ENCODE measurements at regions not wholly inside any gene's neighbourhood (a gene's known extent, or its start where the extent isn't known, plus 50 kb on each side); places are given as distances from the start of the nearest gene placed in this dataset.

DNA sequence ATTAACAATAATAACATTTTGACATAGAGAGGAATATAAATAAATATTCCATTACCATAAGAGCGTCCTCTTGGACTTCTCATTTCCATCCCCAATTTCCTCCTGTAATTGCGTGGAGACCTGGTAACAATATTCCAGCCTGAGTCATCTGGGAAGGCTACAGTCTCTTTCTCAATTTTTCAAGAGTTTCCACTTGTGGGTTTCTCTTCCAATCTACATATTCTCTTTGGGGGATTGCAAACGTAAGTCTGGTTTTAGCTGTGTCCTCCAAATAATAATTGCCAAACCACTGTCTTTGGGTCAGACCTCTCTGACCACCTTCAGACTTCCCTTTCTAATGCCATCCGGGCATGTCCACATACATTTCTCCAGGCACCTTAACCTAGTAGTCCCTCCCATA, 124.5 kb upstream of the USP24 start:
- no peak for TF ChIP-seq POLR2A (IDR thresholded peaks at IDR 0.05)
- TF ChIP-seq, protein P1, sequence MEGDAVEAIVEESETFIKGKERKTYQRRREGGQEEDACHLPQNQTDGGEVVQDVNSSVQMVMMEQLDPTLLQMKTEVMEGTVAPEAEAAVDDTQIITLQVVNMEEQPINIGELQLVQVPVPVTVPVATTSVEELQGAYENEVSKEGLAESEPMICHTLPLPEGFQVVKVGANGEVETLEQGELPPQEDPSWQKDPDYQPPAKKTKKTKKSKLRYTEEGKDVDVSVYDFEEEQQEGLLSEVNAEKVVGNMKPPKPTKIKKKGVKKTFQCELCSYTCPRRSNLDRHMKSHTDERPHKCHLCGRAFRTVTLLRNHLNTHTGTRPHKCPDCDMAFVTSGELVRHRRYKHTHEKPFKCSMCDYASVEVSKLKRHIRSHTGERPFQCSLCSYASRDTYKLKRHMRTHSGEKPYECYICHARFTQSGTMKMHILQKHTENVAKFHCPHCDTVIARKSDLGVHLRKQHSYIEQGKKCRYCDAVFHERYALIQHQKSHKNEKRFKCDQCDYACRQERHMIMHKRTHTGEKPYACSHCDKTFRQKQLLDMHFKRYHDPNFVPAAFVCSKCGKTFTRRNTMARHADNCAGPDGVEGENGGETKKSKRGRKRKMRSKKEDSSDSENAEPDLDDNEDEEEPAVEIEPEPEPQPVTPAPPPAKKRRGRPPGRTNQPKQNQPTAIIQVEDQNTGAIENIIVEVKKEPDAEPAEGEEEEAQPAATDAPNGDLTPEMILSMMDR (IDR thresholded peaks at IDR 0.05), result no peak
